ENCODE measurements at regions not wholly inside any gene's neighbourhood (a gene's known extent, or its start where the extent isn't known, plus 50 kb on each side); places are given as distances from the start of the nearest gene placed in this dataset.
"Not testable (repeated sequence)": the region's sequence is repeated elsewhere in the genome, so short reads cannot be mapped to it uniquely, and the experiment has no call there.

- POLR2A ChIA-PET: no interaction called here
- TF ChIP-seq CTCF (IDR thresholded peaks at IDR 0.05; ENCODE audit: insufficient read depth, low read depth, low read length): no peak
- no peak for DNase-seq (ENCODE audit: low read depth)
These were observed 605.8 kb upstream of the GOT2 start for GRCh38 chr16:59339871-59340270.

GRCh38 chr16:59336136-59336695 lies 602.1 kb upstream of the GOT2 start:
- TF ChIP-seq CTCF (IDR thresholded peaks at IDR 0.05; ENCODE audit: insufficient read depth, low read depth, low read length): no peak
- no peaks in the 10 kb centered on the region for H3K27me3 ChIP-seq (ENCODE audit: control insufficient read depth, insufficient read depth, low read length)
- no peaks in the 10 kb centered on the region for H3K36me3 ChIP-seq (ENCODE audit: control insufficient read depth, insufficient read depth, low read length)
- no peak overlapping the region for H3K4me3 ChIP-seq (ENCODE audit: low read depth, low read length)
- no peak for DNase-seq (ENCODE audit: low read depth)
- ChIA-PET CTCF (interaction anchor here (0.6 kb wide), 1 partner anchor 401 kb away, joined by 3 read pairs; no protein-coding TSS in a partner anchor), POLR2A (no interaction called here)

More at GRCh38 chr16:59339871-59340270, 605.8 kb upstream of the GOT2 start:
- no peak overlapping the region for H3K4me3 ChIP-seq (ENCODE audit: low read depth, low read length)
- CTCF ChIA-PET: no interaction called here
- no peaks in the 10 kb centered on the region for H3K36me3 ChIP-seq (ENCODE audit: control insufficient read depth, insufficient read depth, low read length)
- H3K27me3 ChIP-seq (ENCODE audit: control insufficient read depth, insufficient read depth, low read length): no peaks in the 10 kb centered on the region

GRCh38 chr16:59331708-59332107 lies 597.6 kb upstream of the GOT2 start:
- POLR2A ChIA-PET; H3K27me3 ChIP-seq (ENCODE audit: control insufficient read depth, insufficient read depth, low read length); H3K36me3 ChIP-seq (ENCODE audit: control insufficient read depth, insufficient read depth, low read length); DNase-seq (ENCODE audit: low read depth); H3K4me3 ChIP-seq (ENCODE audit: low read depth, low read length); CTCF ChIA-PET: not testable (repeated sequence)

GRCh38 chr16:59330019-59330670 lies 596.0 kb upstream of the GOT2 start:
- POLR2A ChIA-PET: no interaction called here
- peak; percentile 1 for DNase-seq (ENCODE audit: low read depth)
- TF ChIP-seq CTCF (IDR thresholded peaks at IDR 0.05; ENCODE audit: insufficient read depth, low read depth, low read length): no peak
- CTCF ChIA-PET: interaction anchor here (0.8 kb wide), 1 partner anchor 19 kb away, joined by 3 read pairs; no protein-coding TSS in a partner anchor
- H3K27me3 ChIP-seq (ENCODE audit: control insufficient read depth, insufficient read depth, low read length): no peaks in the 10 kb centered on the region
- no peak overlapping the region for H3K4me3 ChIP-seq (ENCODE audit: low read depth, low read length)
- H3K36me3 ChIP-seq (ENCODE audit: control insufficient read depth, insufficient read depth, low read length): no peaks in the 10 kb centered on the region

GRCh38 chr16:59328961-59329360 lies 594.8 kb upstream of the GOT2 start:
- DNase-seq (ENCODE audit: low read depth): no peak
- H3K4me3 ChIP-seq (ENCODE audit: low read depth, low read length): no peak overlapping the region
- H3K36me3 ChIP-seq (ENCODE audit: control insufficient read depth, insufficient read depth, low read length): no peaks in the 10 kb centered on the region
- TF ChIP-seq CTCF (IDR thresholded peaks at IDR 0.05; ENCODE audit: insufficient read depth, low read depth, low read length): no peak
- H3K27me3 ChIP-seq (ENCODE audit: control insufficient read depth, insufficient read depth, low read length): no peaks in the 10 kb centered on the region
- CTCF ChIA-PET: no interaction called here
- POLR2A ChIA-PET: no interaction called here

GRCh38 chr16:59327894-59328293 lies 593.8 kb upstream of the GOT2 start:
- POLR2A ChIA-PET: no interaction called here
- no peak for TF ChIP-seq CTCF (IDR thresholded peaks at IDR 0.05; ENCODE audit: insufficient read depth, low read depth, low read length)
- DNase-seq (ENCODE audit: low read depth): no peak
- CTCF ChIA-PET: no interaction called here
- Histone ChIP-seq H3K4me3 (ENCODE audit: low read depth, low read length) (no peak overlapping the region), H3K36me3 (ENCODE audit: control insufficient read depth, insufficient read depth, low read length) (no peaks in the 10 kb centered on the region), H3K27me3 (ENCODE audit: control insufficient read depth, insufficient read depth, low read length) (no peaks in the 10 kb centered on the region)

Data from BJ (cell line).